ENCODE measurements at regions not wholly inside any gene's neighbourhood (a gene's known extent, or its start where the extent isn't known, plus 50 kb on each side); places are given as distances from the start of the nearest gene placed in this dataset.
"Not testable (repeated sequence)": the region's sequence is repeated elsewhere in the genome, so short reads cannot be mapped to it uniquely, and the experiment has no call there.

DNA sequence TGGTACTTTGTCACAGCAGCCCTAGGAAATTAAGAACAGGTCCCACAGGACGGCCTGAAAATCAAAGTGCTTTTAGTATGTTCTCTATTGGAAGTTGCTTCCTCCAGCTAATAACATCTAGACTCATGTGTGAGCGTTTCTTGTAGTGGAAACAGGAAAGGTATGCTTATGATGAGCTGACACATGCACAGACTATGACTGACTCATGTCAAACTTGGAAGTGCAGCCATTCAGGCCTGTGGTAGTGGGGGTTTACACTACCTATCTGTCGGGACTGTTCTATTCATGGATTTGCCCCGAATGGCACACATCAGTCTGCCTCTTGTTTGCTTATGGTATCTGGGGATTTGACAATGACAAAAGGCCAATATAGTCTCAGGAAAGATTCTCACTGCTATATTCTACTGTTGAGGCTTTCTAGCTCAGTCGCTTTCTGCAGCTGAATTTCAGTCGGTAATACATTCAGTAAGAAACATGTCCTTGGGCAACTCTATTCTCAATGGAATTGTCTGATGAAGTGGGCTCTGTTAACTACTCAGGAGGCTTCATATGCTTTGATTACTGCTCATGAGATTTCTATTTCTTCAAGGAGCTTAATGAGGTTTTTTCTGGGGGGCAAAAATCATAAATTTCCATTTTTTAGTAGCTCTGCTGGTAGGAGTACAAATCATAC, 270.3 kb upstream of the DAAM1 start:
- DNase-seq = no peak
- H3K4me3 ChIP-seq (ENCODE audit: low read depth, low read length) = no peak overlapping the region
- TF ChIP-seq CTCF (IDR thresholded peaks at IDR 0.05; ENCODE audit: low read depth, low read length) = no peak
- H3K27me3 ChIP-seq = peaks cover 10% of the 10 kb centered on the region; the same call in 1 of the 2 replicates
- no peaks in the 10 kb centered on the region for H3K4me1 ChIP-seq
- no peaks in the 10 kb centered on the region for H3K36me3 ChIP-seq
- H3K9me3 ChIP-seq = no peaks in the 10 kb centered on the region

- H3K27me3 ChIP-seq = peaks cover 6% of the 10 kb centered on the region; the same call in 1 of the 2 replicates
- no peak for TF ChIP-seq CTCF (IDR thresholded peaks at IDR 0.05; ENCODE audit: low read depth, low read length)
- H3K4me1 ChIP-seq = no peaks in the 10 kb centered on the region
- H3K36me3 ChIP-seq = no peaks in the 10 kb centered on the region
- H3K4me3 ChIP-seq (ENCODE audit: low read depth, low read length) = no peak overlapping the region
- no peak for DNase-seq
- no peaks in the 10 kb centered on the region for H3K9me3 ChIP-seq
Measured at GRCh38 chr14:58919217-58919616, 269.2 kb upstream of the DAAM1 start.

- Histone ChIP-seq H3K27me3 (peaks cover 6% of the 10 kb centered on the region; the same call in 1 of the 2 replicates), H3K9me3 (no peaks in the 10 kb centered on the region), H3K4me3 (ENCODE audit: low read depth, low read length) (no peak overlapping the region), H3K36me3 (no peaks in the 10 kb centered on the region), H3K4me1 (no peaks in the 10 kb centered on the region)
- no peak for TF ChIP-seq CTCF (IDR thresholded peaks at IDR 0.05; ENCODE audit: low read depth, low read length)
- no peak for DNase-seq
Measured at GRCh38 chr14:58920230-58920629, 268.2 kb upstream of the DAAM1 start.

DNA sequence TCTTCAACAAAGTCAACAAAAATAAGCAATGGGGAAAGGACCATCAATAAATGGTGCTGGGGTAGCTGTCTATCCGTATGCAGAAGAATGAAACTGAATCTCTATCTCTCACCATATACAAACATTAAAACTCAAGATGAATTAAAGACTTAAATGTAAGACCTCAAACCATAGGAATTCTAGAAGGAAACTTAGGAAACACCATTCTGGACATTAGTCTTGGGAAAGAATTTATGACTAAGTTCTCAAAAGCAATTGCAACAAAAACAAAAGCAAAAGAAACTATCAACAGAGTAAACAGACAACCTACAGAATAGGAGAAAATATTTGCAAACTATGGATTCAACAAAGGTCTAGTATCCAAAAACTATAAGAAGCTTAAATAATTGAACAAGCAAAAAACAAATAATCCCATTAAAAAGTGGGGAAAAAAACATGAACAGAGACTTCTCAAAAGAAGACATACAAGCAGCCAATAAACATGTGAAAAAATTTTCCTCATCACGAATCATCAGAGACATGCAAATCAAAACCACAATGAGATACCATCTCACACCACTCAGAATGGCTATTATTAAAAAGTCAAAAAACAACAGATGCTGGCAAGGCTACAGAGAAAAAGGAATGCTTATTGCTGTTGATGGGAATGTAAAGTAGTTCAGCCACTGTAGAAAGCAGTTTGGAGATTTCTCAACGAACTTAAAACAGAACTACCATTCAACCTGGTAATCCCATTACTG, 266.1 kb upstream of the DAAM1 start:
- not testable (repeated sequence) for DNase-seq, H3K27me3 ChIP-seq, H3K36me3 ChIP-seq

GRCh38 chr14:58923751-58924405, 264.6 kb upstream of the DAAM1 start:
- Histone ChIP-seq H3K4me1 (no peaks in the 10 kb centered on the region), H3K36me3 (no peaks in the 10 kb centered on the region), H3K9me3 (no peaks in the 10 kb centered on the region), H3K4me3 (ENCODE audit: low read depth, low read length) (no peak overlapping the region), H3K27me3 (no peaks in the 10 kb centered on the region)
- TF ChIP-seq CTCF (IDR thresholded peaks at IDR 0.05; ENCODE audit: low read depth, low read length) = no peak
- no peak for DNase-seq

More for the DNA sequence above, 266.1 kb upstream of the DAAM1 start:
- not testable (repeated sequence) for H3K4me1 ChIP-seq; H3K9me3 ChIP-seq; H3K4me3 ChIP-seq (ENCODE audit: low read depth, low read length)

DNA sequence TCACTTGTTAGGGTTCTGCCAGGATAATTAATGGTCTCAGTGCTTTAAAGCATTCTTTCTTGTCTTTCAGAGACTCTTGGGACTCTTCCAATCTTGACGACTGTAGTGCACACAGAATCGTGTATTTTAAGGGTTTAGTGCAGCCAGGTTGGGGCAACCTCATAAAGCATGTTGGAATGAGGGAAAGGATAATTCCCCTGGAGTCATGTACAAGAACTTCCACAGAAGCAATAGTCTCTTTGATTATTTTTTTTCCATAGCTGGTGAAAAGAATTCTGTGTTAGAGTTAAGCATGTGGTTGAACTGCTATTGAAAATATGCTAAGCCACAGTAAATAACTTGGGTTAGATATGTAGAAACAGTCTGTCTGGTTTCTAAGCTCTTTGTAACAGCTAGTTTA, 246.8 kb upstream of the DAAM1 start:
- TF ChIP-seq CTCF (IDR thresholded peaks at IDR 0.05; ENCODE audit: low read depth, low read length) = no peak
- Histone ChIP-seq H3K4me1 (no peaks in the 10 kb centered on the region), H3K27me3 (peaks cover 4% of the 10 kb centered on the region; the same call in 1 of the 2 replicates), H3K4me3 (ENCODE audit: low read depth, low read length) (no peak overlapping the region), H3K36me3 (no peaks in the 10 kb centered on the region), H3K9me3 (no peaks in the 10 kb centered on the region)
- DNase-seq = no peak
